Psoas muscle (tissue), 7 donors: ENCODE measurements at regions not wholly inside any gene's neighbourhood (a gene's known extent, or its start where the extent isn't known, plus 50 kb on each side); places are given as distances from the start of the nearest gene placed in this dataset.

Experiments
- ATAC-seq, 4 donors: fragments of 200-7000 bp; cut with Tn5 transposase; one replicate each; pipeline ENCODE4 v1.9.1; 2020; ENCODE audit warnings: moderate library complexity in 3 of 4, mild to moderate bottlenecking in 2 of 4
- DNase-seq, 2 donors: peaks; one replicate each; pipeline ENCODE4 v3.0.0-alpha.2; 2020
- H3K27ac ChIP-seq: fragments of 200-600 bp; one replicate; pipeline ENCODE4 v1.8.0; 2022
- H3K27me3 ChIP-seq, 3 donors: fragments of 200-600 bp in 1 of 3; one replicate each; pipeline versions ENCODE4 v1.6.1 to v1.8.0; 2013 to 2022; ENCODE audit warnings: low read length in 2 of 3, mild to moderate bottlenecking in 2 of 3, moderate library complexity in 1 of 3; ENCODE audit not compliant: insufficient read depth in 3 of 3
- H3K36me3 ChIP-seq, 2 donors: fragments of 200-600 bp in 1 of 2; one replicate each; pipeline versions ENCODE4 v1.6.1 to v1.8.0; 2013 to 2022; ENCODE audit warnings: low read depth in 1 of 2, mild to moderate bottlenecking in 1 of 2, moderate library complexity in 1 of 2; ENCODE audit not compliant: insufficient read depth in 1 of 2
- H3K4me1 ChIP-seq: fragments of 200-600 bp; one replicate; pipeline ENCODE4 v1.8.0; 2022
- H3K4me3 ChIP-seq: fragments of 200-600 bp; one replicate; pipeline ENCODE4 v1.8.0; 2022; ENCODE audit warnings: mild to moderate bottlenecking
- H3K9me3 ChIP-seq: fragments of 200-600 bp; one replicate; pipeline ENCODE4 v1.8.0; 2022
- CTCF ChIP-seq: fragments of 200-600 bp; IDR thresholded peaks from one replicate; pipeline ENCODE4 v1.8.0; 2022; ENCODE audit warnings: antibody characterized with exemption
- WGBS, 3 donors: extraction: QIAGEN DNeasy Blood & Tissue Kit; methylation state at CpG; one replicate each; pipeline versions ENCODE4 v1.1.6 to v1.1.7; 2013; 5-methylcytosine and 5-hydroxymethylcytosine counted together
- intact Hi-C, 2 donors: fragments of 100-400 bp; cut with DNase I; formaldehyde crosslinking; loops; one replicate each; pipeline versions ENCODE4 v1.11.0 to v1.14.2; 2022
- donor health status: healthy with polysubstance abuse.
- donor health status: DM: no; HTN: no; CAD: no; lungs with moderate emphysema.
- donor health status: Bipolar disorder and iron deficiency.
- donor health status: healthy.
- donor health status: DM: yes; HTN: yes; CAD: no.
- donor health status: DM: no; HTN: no; CAD: no.
- donor health status: DM: yes; HTN: yes; CAD: no.

GRCh38 chr7:112970771-112971170 lies 115.9 kb downstream of the GPR85 start:
- Histone ChIP-seq H3K4me1 (no peaks in the 10 kb centered on the region), H3K36me3 (no peaks in the 10 kb centered on the region), H3K27me3 (no peaks in the 10 kb centered on the region), H3K9me3 (no peaks in the 10 kb centered on the region), H3K4me3 (no peak overlapping the region), H3K27ac (no peak overlapping the region)
- ATAC-seq, result no peak
- DNase-seq, result no peak
- no peak for TF ChIP-seq CTCF
- intact Hi-C loops, result no loop called here

- 82 to 84% (median 84%) methylated on average over 1 of the region's 1 CpG for WGBS, 3 donors
- TF ChIP-seq CTCF, result no peak
- H3K27me3 ChIP-seq, result no peaks in the 10 kb centered on the region
- H3K27ac ChIP-seq, result no peak overlapping the region
- no peaks in the 10 kb centered on the region for H3K36me3 ChIP-seq
- intact Hi-C loops, result no loop called here
- H3K9me3 ChIP-seq, result no peaks in the 10 kb centered on the region
- DNase-seq (no peak), ATAC-seq (no peak)
- H3K4me3 ChIP-seq, result no peak overlapping the region
- no peaks in the 10 kb centered on the region for H3K4me1 ChIP-seq
These were observed 116.7 kb downstream of the GPR85 start for GRCh38 chr7:112969946-112970345.

- WGBS, 3 donors, result 31 to 48% (median 40%) methylated on average over 1 of the region's 1 CpG
- DNase-seq (no peak), ATAC-seq (no peak)
- Histone ChIP-seq H3K36me3 (no peaks in the 10 kb centered on the region), H3K4me3 (no peak overlapping the region), H3K9me3 (no peaks in the 10 kb centered on the region), H3K27me3 (no peaks in the 10 kb centered on the region), H3K27ac (no peak overlapping the region), H3K4me1 (no peaks in the 10 kb centered on the region)
- intact Hi-C loops, result no loop called here
- no peak for TF ChIP-seq CTCF
These were observed 121.1 kb downstream of the GPR85 start for GRCh38 chr7:112965506-112965905.

GRCh38 chr7:112963634-112964033 lies 123.0 kb downstream of the GPR85 start:
- no peaks in the 10 kb centered on the region for H3K4me1 ChIP-seq
- H3K9me3 ChIP-seq, result no peaks in the 10 kb centered on the region
- no peaks in the 10 kb centered on the region for H3K36me3 ChIP-seq
- TF ChIP-seq CTCF, result no peak
- ATAC-seq, result no peak
- H3K27ac ChIP-seq, result no peak overlapping the region
- H3K4me3 ChIP-seq, result no peak overlapping the region
- no peaks in the 10 kb centered on the region for H3K27me3 ChIP-seq
- intact Hi-C loops, result no loop called here
- DNase-seq, result no peak
- 18 to 85% (median 78%) methylated on average over 1 of the region's 1 CpG for WGBS, 3 donors

- no peaks in the 10 kb centered on the region for H3K36me3 ChIP-seq
- intact Hi-C loops, result no loop called here
- H3K27ac ChIP-seq, result no peak overlapping the region
- no peak overlapping the region for H3K4me3 ChIP-seq
- WGBS, 3 donors, result 82 to 86% (median 85%) methylated on average over 3 of the region's 3 CpGs
- H3K4me1 ChIP-seq, result no peaks in the 10 kb centered on the region
- DNase-seq, result no peak
- no peak for TF ChIP-seq CTCF
- H3K9me3 ChIP-seq, result no peaks in the 10 kb centered on the region
- ATAC-seq, result no peak
- H3K27me3 ChIP-seq, result no peaks in the 10 kb centered on the region
These were observed 123.8 kb downstream of the GPR85 start for GRCh38 chr7:112962815-112963214.
